AG04449 (cell line): ENCODE measurements at regions not wholly inside any gene's neighbourhood (a gene's known extent, or its start where the extent isn't known, plus 50 kb on each side); places are given as distances from the start of the nearest gene placed in this dataset.

Experiments used
- CTCF ChIA-PET: fragments of 350-600 bp; formaldehyde crosslinking; extraction: SDS; loops from one replicate; lab custom pipeline; 2021; ENCODE audit warnings: antibody characterized with exemption; lab: Yijun Ruan, JAX
- POLR2A ChIA-PET: fragments of 400-600, 350-600 bp; formaldehyde crosslinking; extraction: SDS; loops from one replicate; lab custom pipeline; 2020; ENCODE audit warnings: antibody characterized with exemption, inconsistent platforms; lab: Yijun Ruan, JAX
- DNase-seq: peaks from one replicate; pipeline ENCODE4 v3.0.0-alpha.2; 2010; ENCODE audit warnings: low read depth, low spot score
- H3K4me3 ChIP-seq: 2 replicates; pipeline ENCODE4 v1.5.1; 2011; ENCODE audit warnings: low read depth, mild to moderate bottlenecking, control low read depth, low read length
- CTCF ChIP-seq: IDR thresholded peaks from one replicate; pipeline ENCODE4 v1.5.1; 2011; ENCODE audit warnings: mild to moderate bottlenecking, moderate library complexity, low read length, control low read depth, inconsistent platforms; ENCODE audit not compliant: insufficient read depth; ENCODE audit errors: missing control alignments

- POLR2A ChIA-PET, result no interaction called here
- DNase-seq, result no peak
- H3K4me3 ChIP-seq, result no peak overlapping the region
- TF ChIP-seq CTCF, result no peak
- CTCF ChIA-PET, result no interaction called here
These were observed 71.8 kb upstream of the STAM2 start for GRCh38 chr2:152247337-152247695.

- no peak overlapping the region for H3K4me3 ChIP-seq
- TF ChIP-seq CTCF, result no peak
- POLR2A ChIA-PET, result no interaction called here
- DNase-seq, result no peak
- CTCF ChIA-PET, result no interaction called here
These were observed 75.0 kb upstream of the STAM2 start for GRCh38 chr2:152250421-152251100.

- DNase-seq, result no peak
- ChIA-PET POLR2A (no interaction called here), CTCF (no interaction called here)
- H3K4me3 ChIP-seq, result no peak overlapping the region
- no peak for TF ChIP-seq CTCF
These were observed 75.6 kb upstream of the STAM2 start for GRCh38 chr2:152251211-152251610.

- POLR2A ChIA-PET, result no interaction called here
- no peak overlapping the region for H3K4me3 ChIP-seq
- no peak for DNase-seq
- CTCF ChIA-PET, result interaction anchor here (0.7 kb wide), 1 partner anchor 25 kb away, joined by 3 read pairs; no protein-coding TSS in a partner anchor
- TF ChIP-seq CTCF, result no peak
These were observed 76.2 kb upstream of the STAM2 start for GRCh38 chr2:152251811-152252210.

GRCh38 chr2:152254486-152254885 is 78.9 kb upstream of the STAM2 start:
- TF ChIP-seq CTCF, result no peak
- POLR2A ChIA-PET, result no interaction called here
- H3K4me3 ChIP-seq, result no peak overlapping the region
- CTCF ChIA-PET, result no interaction called here
- no peak for DNase-seq

- no peak for DNase-seq
- ChIA-PET CTCF (interaction anchor here (0.7 kb wide), 1 partner anchor 381 kb away, joined by 3 read pairs; no protein-coding TSS in a partner anchor), POLR2A (no interaction called here)
- H3K4me3 ChIP-seq, result no peak overlapping the region
- TF ChIP-seq CTCF, result no peak
These were observed 79.4 kb upstream of the STAM2 start for GRCh38 chr2:152254976-152255375.
